Endodermal cell (in vitro differentiated cells): ENCODE measurements at regions not wholly inside any gene's neighbourhood (a gene's known extent, or its start where the extent isn't known, plus 50 kb on each side); places are given as distances from the start of the nearest gene placed in this dataset.

ENCODE experiments used
- DNase-seq: peaks from one replicate; pipeline ENCODE4 v3.0.0-alpha.2; 2017
- H3K27ac ChIP-seq: 2 replicates; pipeline ENCODE4 v1.5.1; 2013; ENCODE audit warnings: mild to moderate bottlenecking, low read depth, low read length, moderate library complexity
- H3K27me3 ChIP-seq: 2 replicates; pipeline ENCODE4 v1.6.1; 2013; ENCODE audit warnings: mild to moderate bottlenecking, low read length, moderate library complexity; ENCODE audit not compliant: insufficient read depth, control insufficient read depth, poor library complexity, severe bottlenecking
- H3K36me3 ChIP-seq: 2 replicates; pipeline ENCODE4 v1.7.0; 2013; ENCODE audit warnings: mild to moderate bottlenecking, low read length, moderate library complexity; ENCODE audit not compliant: control insufficient read depth, insufficient read depth
- H3K4me1 ChIP-seq: one replicate; pipeline ENCODE4 v1.7.0; 2013; ENCODE audit warnings: low read length; ENCODE audit not compliant: control insufficient read depth, insufficient read depth
- H3K4me3 ChIP-seq: 2 replicates; pipeline ENCODE4 v1.5.1; 2013; ENCODE audit warnings: mild to moderate bottlenecking, low read length, moderate library complexity
- H3K9ac ChIP-seq: 2 replicates; pipeline ENCODE4 v1.6.1; 2013; ENCODE audit warnings: mild to moderate bottlenecking, low read length, moderate library complexity; ENCODE audit not compliant: poor library complexity, severe bottlenecking; ENCODE audit errors: extremely low read depth
- H3K9me3 ChIP-seq: 2 replicates; pipeline ENCODE4 v1.6.1; 2013; ENCODE audit warnings: mild to moderate bottlenecking, low read length, moderate library complexity; ENCODE audit not compliant: control insufficient read depth
- H3K27ac Mint-ChIP-seq: 2 replicates; pipeline ENCODE4 v1.8.0; 2020; ENCODE audit warnings: mixed read lengths
- H3K27me3 Mint-ChIP-seq: 2 replicates; pipeline ENCODE4 v1.8.0; 2021; ENCODE audit warnings: mild to moderate bottlenecking, mixed read lengths; ENCODE audit not compliant: insufficient read depth
- H3K36me3 Mint-ChIP-seq: 2 replicates; pipeline ENCODE4 v1.8.0; 2020; ENCODE audit warnings: low read depth, mixed read lengths
- H3K4me1 Mint-ChIP-seq: 2 replicates; pipeline ENCODE4 v1.8.0; 2020; ENCODE audit warnings: mixed read lengths
- H3K4me3 Mint-ChIP-seq: 2 replicates; pipeline ENCODE4 v1.8.0; 2020; ENCODE audit warnings: mild to moderate bottlenecking, moderate library complexity, mixed read lengths
- H3K9me3 Mint-ChIP-seq: 2 replicates; pipeline ENCODE4 v1.8.0; 2020; ENCODE audit warnings: mild to moderate bottlenecking, mixed read lengths
- CTCF ChIP-seq: fragments of 200-600 bp; sonication (generic); conservative IDR thresholded peaks from 2 replicates; pipeline ENCODE4 v1.5.0; 2021; ENCODE audit warnings: antibody characterized with exemption, mild to moderate bottlenecking
- WGBS, 2 experiments: methylation state at CpG; one replicate each; pipeline versions ENCODE4 v1.1.5 to v1.1.7; 2013; ENCODE audit warnings: missing lambda C conversion rate in 2 of 2, mixed read lengths in 1 of 2; ENCODE audit not compliant: insufficient coverage in 1 of 2, insufficient read length in 1 of 2; 5-methylcytosine and 5-hydroxymethylcytosine counted together

- TF ChIP-seq CTCF: no peak
- H3K4me1 Mint-ChIP-seq: no peaks in the 10 kb centered on the region
- H3K9me3 Mint-ChIP-seq: no peaks in the 10 kb centered on the region
- no peak overlapping the region for H3K27ac ChIP-seq
- H3K4me3 Mint-ChIP-seq: no peak overlapping the region
- no peak overlapping the region for H3K9ac ChIP-seq
- H3K36me3 ChIP-seq: no peaks in the 10 kb centered on the region
- no peaks in the 10 kb centered on the region for H3K36me3 Mint-ChIP-seq
- DNase-seq: no peak
- H3K4me1 ChIP-seq: no peaks in the 10 kb centered on the region
- peaks cover 15% of the 10 kb centered on the region for H3K27me3 ChIP-seq
- H3K9me3 ChIP-seq: no peaks in the 10 kb centered on the region
- no peak overlapping the region for H3K4me3 ChIP-seq
- 88 to 100% methylated on average over 2 to 3 of the region's 3 CpGs for WGBS, 2 experiments
- H3K27me3 Mint-ChIP-seq: peaks cover 77% of the 10 kb centered on the region
- H3K27ac Mint-ChIP-seq: no peak overlapping the region
Measured at GRCh38 chr5:82336226-82336958, 58.2 kb upstream of the RPS23 start.

- no peak overlapping the region for H3K27ac Mint-ChIP-seq
- TF ChIP-seq CTCF: no peak
- no peaks in the 10 kb centered on the region for H3K4me1 Mint-ChIP-seq
Measured at GRCh38 chr5:82335806-82336205, 57.7 kb upstream of the RPS23 start.

GRCh38 chr5:82334856-82335255 is 56.7 kb upstream of the RPS23 start:
- Histone ChIP-seq H3K9ac (no peak overlapping the region), H3K4me3 (no peak overlapping the region), H3K36me3 (no peaks in the 10 kb centered on the region), H3K27me3 (peaks cover 2% of the 10 kb centered on the region), H3K27ac (no peak overlapping the region), H3K9me3 (peaks cover 6% of the 10 kb centered on the region), H3K4me1 (no peaks in the 10 kb centered on the region)
- 89 to 94% methylated on average over 4 of the region's 4 CpGs for WGBS, 2 experiments
- TF ChIP-seq CTCF: no peak
- H3K27me3 Mint-ChIP-seq: peaks cover 77% of the 10 kb centered on the region
- H3K4me3 Mint-ChIP-seq: no peak overlapping the region
- no peaks in the 10 kb centered on the region for H3K4me1 Mint-ChIP-seq
- H3K27ac Mint-ChIP-seq: no peak overlapping the region
- no peaks in the 10 kb centered on the region for H3K9me3 Mint-ChIP-seq
- no peak for DNase-seq
- H3K36me3 Mint-ChIP-seq: no peaks in the 10 kb centered on the region

More at GRCh38 chr5:82335806-82336205, 57.7 kb upstream of the RPS23 start:
- Histone ChIP-seq H3K4me3 (no peak overlapping the region), H3K27ac (no peak overlapping the region), H3K36me3 (no peaks in the 10 kb centered on the region), H3K9ac (no peak overlapping the region), H3K4me1 (no peaks in the 10 kb centered on the region), H3K9me3 (no peaks in the 10 kb centered on the region), H3K27me3 (peaks cover 11% of the 10 kb centered on the region)
- Mint-ChIP-seq H3K4me3 (no peak overlapping the region), H3K9me3 (no peaks in the 10 kb centered on the region), H3K27me3 (peaks cover 77% of the 10 kb centered on the region), H3K36me3 (no peaks in the 10 kb centered on the region)
- no peak for DNase-seq
- 79 to 94% methylated on average over 5 of the region's 5 CpGs for WGBS, 2 experiments
